Esophagus muscularis mucosa (tissue), 4 donors: ENCODE measurements at regions not wholly inside any gene's neighbourhood (a gene's known extent, or its start where the extent isn't known, plus 50 kb on each side); places are given as distances from the start of the nearest gene placed in this dataset.

ENCODE experiments used
- CTCF ChIP-seq, 3 experiments: fragments of 200-600 bp in 2 of 3; fragments of 450-650 bp in 1 of 3; sonication (generic) in 2 of 3; IDR thresholded peaks; one replicate each; pipeline ENCODE4 v1.5.1; 2017 to 2019; ENCODE audit warnings: antibody characterized with exemption in 3 of 3, mild to moderate bottlenecking in 2 of 3, moderate library complexity in 1 of 3
- EP300 ChIP-seq: sonication (generic); formaldehyde crosslinking; IDR thresholded peaks from one replicate; pipeline ENCODE4 v1.6.1; 2017; ENCODE audit warnings: antibody characterized with exemption
- POLR2A ChIP-seq: fragments of 450-650 bp; IDR thresholded peaks from one replicate; pipeline ENCODE4 v1.6.1; 2017; ENCODE audit warnings: antibody characterized with exemption, moderate library complexity, mild to moderate bottlenecking, low read depth
- POLR2AphosphoS5 ChIP-seq, 2 donors: sonication (generic); formaldehyde crosslinking; IDR thresholded peaks; one replicate each; pipeline ENCODE4 v1.6.1; 2017; ENCODE audit warnings: antibody characterized with exemption in 2 of 2

GRCh38 chr3:44114142-44114541, 127.5 kb upstream of the TOPAZ1 start:
- TF ChIP-seq CTCF (IDR thresholded peaks at IDR 0.05) (peak in 2 of 3 experiments; percentile 16 to 29), POLR2AphosphoS5 (IDR thresholded peaks at IDR 0.05) (no peak), EP300 (no peak), POLR2A (no peak)
